ENCODE measurements at regions not wholly inside any gene's neighbourhood (a gene's known extent, or its start where the extent isn't known, plus 50 kb on each side); places are given as distances from the start of the nearest gene placed in this dataset.

DNA sequence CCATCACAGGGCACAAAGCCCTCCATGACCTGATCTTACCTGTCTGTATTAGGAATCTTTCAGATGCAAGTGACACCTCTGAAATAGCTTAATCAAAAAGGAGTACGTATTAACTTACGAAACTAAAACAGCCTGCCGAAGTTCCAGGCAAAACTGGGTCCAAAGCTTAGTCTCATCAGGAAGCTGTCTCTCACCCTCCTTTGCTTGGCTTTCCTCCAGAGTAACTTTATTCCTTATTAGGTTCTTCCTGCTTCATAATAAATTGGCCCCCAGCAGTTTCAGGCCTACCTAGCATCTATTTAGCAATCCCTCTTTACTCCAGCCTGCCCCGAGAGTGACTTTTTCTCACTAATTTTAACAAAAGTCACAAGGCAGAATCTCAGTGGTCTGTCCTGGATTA lies 58.4 kb upstream of the STK32A start:
- TF ChIP-seq, protein P1, sequence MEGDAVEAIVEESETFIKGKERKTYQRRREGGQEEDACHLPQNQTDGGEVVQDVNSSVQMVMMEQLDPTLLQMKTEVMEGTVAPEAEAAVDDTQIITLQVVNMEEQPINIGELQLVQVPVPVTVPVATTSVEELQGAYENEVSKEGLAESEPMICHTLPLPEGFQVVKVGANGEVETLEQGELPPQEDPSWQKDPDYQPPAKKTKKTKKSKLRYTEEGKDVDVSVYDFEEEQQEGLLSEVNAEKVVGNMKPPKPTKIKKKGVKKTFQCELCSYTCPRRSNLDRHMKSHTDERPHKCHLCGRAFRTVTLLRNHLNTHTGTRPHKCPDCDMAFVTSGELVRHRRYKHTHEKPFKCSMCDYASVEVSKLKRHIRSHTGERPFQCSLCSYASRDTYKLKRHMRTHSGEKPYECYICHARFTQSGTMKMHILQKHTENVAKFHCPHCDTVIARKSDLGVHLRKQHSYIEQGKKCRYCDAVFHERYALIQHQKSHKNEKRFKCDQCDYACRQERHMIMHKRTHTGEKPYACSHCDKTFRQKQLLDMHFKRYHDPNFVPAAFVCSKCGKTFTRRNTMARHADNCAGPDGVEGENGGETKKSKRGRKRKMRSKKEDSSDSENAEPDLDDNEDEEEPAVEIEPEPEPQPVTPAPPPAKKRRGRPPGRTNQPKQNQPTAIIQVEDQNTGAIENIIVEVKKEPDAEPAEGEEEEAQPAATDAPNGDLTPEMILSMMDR (conservative IDR thresholded peaks at IDR 0.05), result no peak
- TF ChIP-seq ZFX (IDR thresholded peaks at IDR 0.05), result no peak
- no peak overlapping the region for H3K27ac ChIP-seq

DNA sequence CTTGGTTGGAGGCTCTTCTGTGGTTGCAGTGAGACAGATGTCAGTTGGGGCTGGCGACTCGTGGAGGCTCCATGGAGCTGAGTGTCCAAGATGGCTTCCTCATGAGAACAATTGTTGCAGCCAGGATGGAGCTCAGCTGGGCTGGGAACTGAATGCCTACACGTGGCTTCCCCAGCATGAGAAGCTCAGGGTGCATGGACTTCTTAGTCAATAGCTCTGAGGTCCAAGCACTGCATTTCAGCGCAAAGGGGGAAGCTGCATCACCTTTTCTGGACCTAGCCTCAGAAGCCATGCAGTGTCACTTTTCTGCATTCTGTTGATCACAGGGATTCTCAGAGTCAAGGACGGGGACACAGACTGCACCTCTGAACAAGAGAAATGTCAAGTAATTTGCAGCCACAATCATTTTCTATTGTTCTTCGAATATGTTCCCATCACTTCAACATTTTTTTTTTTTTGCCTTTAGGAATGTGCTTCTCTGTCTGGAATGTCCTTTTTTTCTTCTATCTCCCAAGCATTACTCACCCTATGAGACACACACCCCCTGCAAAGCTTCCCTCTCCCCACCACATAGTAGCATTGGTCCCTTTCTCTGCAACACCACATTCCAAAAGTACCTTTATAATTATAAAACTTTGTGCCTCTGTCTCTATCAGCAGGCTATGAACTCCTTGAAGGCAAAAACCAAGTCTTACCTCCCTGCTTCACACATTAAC lies 57.5 kb upstream of the STK32A start:
- TF ChIP-seq, protein P1 (conservative IDR thresholded peaks at IDR 0.05), result no peak
- TF ChIP-seq ZFX (IDR thresholded peaks at IDR 0.05), result no peak
- no peak overlapping the region for H3K27ac ChIP-seq

DNA sequence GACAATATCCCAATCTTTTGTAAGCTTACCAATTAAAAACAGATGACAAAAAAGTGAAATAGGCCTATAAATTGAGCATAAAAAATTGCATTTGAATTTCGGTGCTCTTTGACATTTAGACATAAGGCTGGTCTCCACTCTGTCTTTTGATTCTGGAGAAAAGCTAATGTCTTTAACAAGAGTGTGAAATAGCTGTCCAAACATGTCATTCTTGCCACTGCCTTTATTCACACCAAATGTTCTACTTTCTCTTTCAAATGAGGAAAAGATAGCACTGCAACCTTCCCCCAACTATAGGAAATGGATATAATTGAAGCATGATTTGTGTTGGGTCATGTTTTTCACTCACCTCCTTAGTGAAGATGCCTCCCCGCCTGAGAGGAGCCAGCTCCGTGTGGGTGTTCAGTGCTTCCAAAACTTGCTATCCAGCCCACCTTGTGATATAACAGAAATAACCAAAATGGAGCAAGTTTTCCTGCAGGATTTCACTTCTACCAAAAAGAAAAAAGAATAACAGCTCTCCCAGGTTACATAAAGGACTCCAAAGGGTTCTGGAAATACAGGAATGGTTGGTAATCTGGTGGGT lies 55.2 kb upstream of the STK32A start:
- H3K27ac ChIP-seq, result no peak overlapping the region
- TF ChIP-seq, protein P1 (conservative IDR thresholded peaks at IDR 0.05), result no peak
- no peak for TF ChIP-seq ZFX (IDR thresholded peaks at IDR 0.05)

DNA sequence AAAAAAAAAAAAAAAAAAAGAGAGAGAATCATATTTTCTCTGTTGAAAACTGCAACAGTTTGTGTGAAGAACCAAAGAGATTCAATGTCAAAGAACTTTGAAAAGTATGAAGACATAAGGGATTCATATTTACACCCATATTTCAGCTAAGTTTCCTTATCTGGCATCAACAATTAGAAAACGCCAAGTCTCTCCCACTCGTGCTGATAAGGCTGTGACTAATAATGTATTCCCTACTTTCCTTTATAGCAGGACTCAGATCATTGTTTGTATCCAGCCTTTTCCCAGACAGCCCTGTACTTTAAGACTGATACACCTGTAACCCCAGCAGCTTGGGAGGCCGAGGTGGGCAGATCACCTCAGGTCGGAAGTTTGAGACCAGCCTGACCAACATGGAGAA lies 54.1 kb upstream of the STK32A start:
- TF ChIP-seq, protein P1 (conservative IDR thresholded peaks at IDR 0.05), result no peak
- no peak for TF ChIP-seq ZFX (IDR thresholded peaks at IDR 0.05)
- no peak overlapping the region for H3K27ac ChIP-seq

Measured in C4-2B (cell line).